H1 (cell line): ENCODE measurements at regions not wholly inside any gene's neighbourhood (a gene's known extent, or its start where the extent isn't known, plus 50 kb on each side); places are given as distances from the start of the nearest gene placed in this dataset.
"Not testable (repeated sequence)": the region's sequence is repeated elsewhere in the genome, so short reads cannot be mapped to it uniquely, and the experiment has no call there.

Experiments used
- CTCF ChIA-PET: fragments of 300-600 bp; sonication (Branson Sonifier 250); formaldehyde crosslinking; loops from one replicate; lab custom pipeline; 2021; ENCODE audit not compliant: partially characterized antibody; lab: Charles Lee
- POLR2A ChIA-PET: fragments of 300-600 bp; sonication (Branson Sonifier 250); formaldehyde crosslinking; loops from one replicate; lab custom pipeline; 2021; ENCODE audit warnings: inconsistent platforms; ENCODE audit not compliant: partially characterized antibody; lab: Charles Lee
- DNase-seq, 2 experiments: peaks; one replicate each; pipeline versions ENCODE4 v3.0.0 to v3.0.0-alpha.2; 2010 to 2022; ENCODE audit warnings: low spot score in 2 of 2, low read depth in 1 of 2, mixed read lengths in 1 of 2
- FAIRE-seq: peaks from 2 replicates; lab custom pipeline; 2011; peaks lifted over from hg19 to GRCh38; lab: Jason Lieb, UNC
- H2AFZ ChIP-seq: 2 replicates; pipeline ENCODE4 v1.8.1; 2012; ENCODE audit warnings: low read length, inconsistent platforms
- H2AK5ac ChIP-seq: 2 replicates; pipeline ENCODE4 v1.6.1; 2013; ENCODE audit warnings: low read depth, low read length
- H2BK120ac ChIP-seq: replicated peaks from 2 replicates; pipeline ENCODE3; 2013; ENCODE audit warnings: low read depth, low read length, inconsistent platforms
- H2BK12ac ChIP-seq: 2 replicates; pipeline ENCODE4 v1.6.1; 2013; ENCODE audit warnings: low read depth, low read length
- H2BK15ac ChIP-seq: 2 replicates; pipeline ENCODE4 v1.6.1; 2013; ENCODE audit warnings: low read length
- H2BK20ac ChIP-seq: 2 replicates; pipeline ENCODE4 v1.6.1; 2013; ENCODE audit warnings: low read length
- H2BK5ac ChIP-seq: 2 replicates; pipeline ENCODE4 v1.6.1; 2013; ENCODE audit warnings: low read depth, low read length
- H3K14ac ChIP-seq: 2 replicates; pipeline ENCODE4 v1.6.1; 2013; ENCODE audit warnings: inconsistent platforms; ENCODE audit not compliant: insufficient read length
- H3K18ac ChIP-seq: 2 replicates; pipeline ENCODE4 v1.6.1; 2013; ENCODE audit warnings: low read length; ENCODE audit errors: extremely low read depth
- H3K23ac ChIP-seq: 2 replicates; pipeline ENCODE4 v1.6.1; 2013; ENCODE audit warnings: inconsistent platforms; ENCODE audit not compliant: insufficient read length
- H3K23me2 ChIP-seq: 2 replicates; pipeline ENCODE4 v1.6.1; 2013; ENCODE audit warnings: low read depth, low read length
- H3K27ac ChIP-seq: 2 replicates; pipeline ENCODE4 v1.6.1; 2011; ENCODE audit warnings: low read depth, low read length, inconsistent platforms
- H3K27me3 ChIP-seq, 4 experiments: replicated peaks in 1 of 4; 1 replicate in 1 of 4; 2 replicates in 3 of 4; pipeline versions ENCODE4 v1.6.1 to v1.8.1; 2011 to 2013; ENCODE audit warnings: low read length in 3 of 4, mild to moderate bottlenecking in 3 of 4, inconsistent platforms in 2 of 4, mixed read lengths in 2 of 4, moderate library complexity in 1 of 4; ENCODE audit not compliant: control insufficient read depth in 3 of 4, insufficient read depth in 3 of 4; ENCODE audit errors: extremely low read depth in 1 of 4
- H3K36me3 ChIP-seq, 4 experiments: 2 replicates each; pipeline versions ENCODE4 v1.6.1 to v1.8.1; 2011 to 2013; ENCODE audit warnings: mild to moderate bottlenecking in 4 of 4, low read length in 3 of 4, moderate library complexity in 2 of 4, control low read depth in 1 of 4, inconsistent platforms in 1 of 4; ENCODE audit not compliant: insufficient read depth in 4 of 4, control insufficient read depth in 2 of 4
- H3K4ac ChIP-seq: replicated peaks from 2 replicates; pipeline ENCODE3; 2013; ENCODE audit warnings: low read length, low read depth, mixed read lengths, inconsistent platforms; ENCODE audit not compliant: insufficient read length
- H3K4me1 ChIP-seq, 4 experiments: replicated peaks in 1 of 4; 1 replicate in 1 of 4; 2 replicates in 3 of 4; pipeline versions ENCODE4 v1.6.1 to v1.8.1; 2011 to 2013; ENCODE audit warnings: low read length in 3 of 4, inconsistent platforms in 2 of 4, mixed read lengths in 1 of 4; ENCODE audit not compliant: insufficient read depth in 4 of 4, control insufficient read depth in 3 of 4
- H3K4me2 ChIP-seq, 2 experiments: 2 replicates each; pipeline versions ENCODE4 v1.6.1 to v1.8.1; 2011 to 2013; ENCODE audit warnings: low read depth in 2 of 2, low read length in 2 of 2, control low read depth in 1 of 2, inconsistent platforms in 1 of 2, mild to moderate bottlenecking in 1 of 2; ENCODE audit not compliant: insufficient read depth in 1 of 2
- H3K4me3 ChIP-seq, 4 experiments: fragments of 200-600, 300-600 bp in 1 of 4; sonication (generic), shearing (Covaris generic), sonication (Bioruptor Twin) in 1 of 4; 2 replicates each; pipeline versions ENCODE4 v1.5.1 to v1.8.1; 2011 to 2016; ENCODE audit warnings: low read length in 4 of 4, low read depth in 3 of 4, control low read depth in 2 of 4, inconsistent platforms in 2 of 4, mild to moderate bottlenecking in 2 of 4, mixed read lengths in 1 of 4, moderate library complexity in 1 of 4; ENCODE audit not compliant: insufficient read depth in 2 of 4; ENCODE audit errors: extremely low read depth in 1 of 4
- H3K56ac ChIP-seq: replicated peaks from 2 replicates; pipeline ENCODE3; 2013; ENCODE audit warnings: low read depth, mild to moderate bottlenecking, mixed read lengths, low read length, inconsistent platforms; ENCODE audit not compliant: insufficient read length
- H3K79me1 ChIP-seq: 2 replicates; pipeline ENCODE4 v1.6.1; 2013; ENCODE audit warnings: low read depth, low read length, control low read depth
- H3K79me2 ChIP-seq, 2 experiments: 2 replicates each; pipeline versions ENCODE4 v1.6.1 to v1.8.1; 2012 to 2013; ENCODE audit warnings: low read length in 2 of 2, mild to moderate bottlenecking in 2 of 2, inconsistent platforms in 1 of 2; ENCODE audit not compliant: insufficient read depth in 2 of 2, control insufficient read depth in 1 of 2
- H3K9ac ChIP-seq, 4 experiments: replicated peaks in 1 of 4; 1 replicate in 1 of 4; 2 replicates in 3 of 4; pipeline versions ENCODE4 v1.6.1 to v1.8.1; 2011 to 2013; ENCODE audit warnings: low read depth in 3 of 4, low read length in 3 of 4, control low read depth in 2 of 4, mild to moderate bottlenecking in 2 of 4, moderate library complexity in 2 of 4, inconsistent platforms in 1 of 4; ENCODE audit errors: extremely low read depth in 1 of 4
- H3K9me3 ChIP-seq, 2 experiments: 2 replicates each; pipeline versions ENCODE4 v1.6.1 to v1.8.1; 2012 to 2013; ENCODE audit warnings: mild to moderate bottlenecking in 2 of 2, moderate library complexity in 2 of 2, control low read depth in 1 of 2, inconsistent platforms in 1 of 2, low read depth in 1 of 2, low read length in 1 of 2, mixed read lengths in 1 of 2; ENCODE audit not compliant: insufficient read depth in 2 of 2
- H4K20me1 ChIP-seq, 2 experiments: replicated peaks in 1 of 2; 2 replicates each; pipeline versions ENCODE3 to v1.8.1; 2011 to 2013; ENCODE audit warnings: inconsistent platforms in 2 of 2, low read length in 2 of 2, mild to moderate bottlenecking in 1 of 2; ENCODE audit not compliant: insufficient read depth in 2 of 2, control insufficient read depth in 1 of 2
- H4K5ac ChIP-seq: 2 replicates; pipeline ENCODE4 v1.6.1; 2013; ENCODE audit warnings: low read length, low read depth, mixed read lengths, inconsistent platforms; ENCODE audit not compliant: insufficient read length
- H4K8ac ChIP-seq: 2 replicates; pipeline ENCODE4 v1.8.0; 2013; ENCODE audit warnings: mild to moderate bottlenecking, moderate library complexity, low read length, inconsistent platforms; ENCODE audit not compliant: insufficient read depth; ENCODE audit errors: extremely low read depth
- H4K91ac ChIP-seq: replicated peaks from 2 replicates; pipeline ENCODE3; 2013; ENCODE audit warnings: low read length, mixed read lengths, inconsistent platforms; ENCODE audit not compliant: insufficient read length
- BACH1 ChIP-seq: IDR thresholded peaks from 2 replicates; pipeline ENCODE4 v1.6.1; 2012; ENCODE audit warnings: low read length, improper control_type of control experiment
- CBX5 ChIP-seq: fragments of 300-800, 300-1000 bp; sonication (generic); IDR thresholded peaks from 2 replicates; pipeline ENCODE4 v1.7.1; 2016; ENCODE audit warnings: antibody characterized with exemption, low read length, low read depth
- RBBP5 ChIP-seq: IDR thresholded peaks from 2 replicates; pipeline ENCODE4 v1.7.1; 2012; ENCODE audit warnings: low read depth, mild to moderate bottlenecking, inconsistent platforms, low read length, moderate library complexity, borderline replicate concordance
- TEAD4 ChIP-seq: IDR thresholded peaks from 2 replicates; pipeline ENCODE4 v1.6.1; 2012; ENCODE audit warnings: low read depth, low read length, inconsistent platforms, mixed read lengths
- WGBS, 2 experiments: shearing (Covaris generic) in 1 of 2; methylation state at CpG; one replicate each; pipeline versions ENCODE4 v1.1.6 to v1.1.7; 2013 to 2015; ENCODE audit warnings: low lambda C conversion rate in 2 of 2, mixed read lengths in 2 of 2, inconsistent platforms in 1 of 2, low coverage in 1 of 2, missing lambda C conversion rate in 1 of 2; ENCODE audit not compliant: insufficient replicate concordance in 2 of 2, insufficient coverage in 1 of 2, insufficient read length in 1 of 2; ENCODE audit errors: extremely low coverage in 1 of 2, missing lambda C conversion rate in 1 of 2; 5-methylcytosine and 5-hydroxymethylcytosine counted together

GRCh38 chr11:110850846-110851245, 138.6 kb upstream of the ARHGAP20 start (continued):
- TF ChIP-seq BACH1 (no peak), CBX5 (no peak), TEAD4 (no peak), RBBP5 (no peak)

DNA sequence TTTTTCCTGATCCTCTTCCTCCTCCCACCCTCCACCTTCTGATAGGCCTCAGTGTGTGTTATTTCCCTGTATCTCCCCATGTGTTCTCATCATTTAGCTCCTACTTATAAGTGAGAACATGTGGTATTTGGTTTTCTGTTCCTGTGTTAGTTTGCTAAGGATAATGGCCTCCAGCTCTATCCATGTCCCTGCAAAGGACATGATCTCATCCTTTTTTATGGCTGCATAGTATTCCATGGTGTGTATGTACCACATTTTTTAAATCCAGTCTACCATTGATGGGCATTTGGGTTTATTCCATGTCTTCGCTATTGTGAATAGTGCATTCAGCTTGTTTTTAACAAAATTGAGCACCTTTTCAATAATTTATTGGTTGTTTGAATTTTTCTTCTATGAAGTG, 130.8 kb upstream of the ARHGAP20 start:
- DNase-seq, H3K27me3 ChIP-seq, H2BK12ac ChIP-seq, H2AFZ ChIP-seq, H3K4me1 ChIP-seq, H2BK20ac ChIP-seq, H4K8ac ChIP-seq, H3K9me3 ChIP-seq, H3K36me3 ChIP-seq, H3K79me2 ChIP-seq, H3K23me2 ChIP-seq, H3K4me2 ChIP-seq, H2AK5ac ChIP-seq, H2BK15ac ChIP-seq, H3K18ac ChIP-seq, H2BK120ac ChIP-seq, H3K27ac ChIP-seq, H3K56ac ChIP-seq, H3K4me3 ChIP-seq, H3K23ac ChIP-seq, H4K5ac ChIP-seq, H4K20me1 ChIP-seq, H2BK5ac ChIP-seq, H3K14ac ChIP-seq, H3K79me1 ChIP-seq, FAIRE-seq, H3K9ac ChIP-seq, POLR2A ChIA-PET, H4K91ac ChIP-seq, H3K4ac ChIP-seq: not testable (repeated sequence)
- WGBS, 2 experiments, result 79% methylated on average over 1 of the region's 1 CpG; no CpG with 5 or more reads in 1 of the 2 experiments
- CTCF ChIA-PET, result interaction anchor here (1.0 kb wide), 1 partner anchor 14 kb away, joined by 3 read pairs; no protein-coding TSS in a partner anchor
